GM12864 (cell line): ENCODE measurements at regions not wholly inside any gene's neighbourhood (a gene's known extent, or its start where the extent isn't known, plus 50 kb on each side); places are given as distances from the start of the nearest gene placed in this dataset.
"Not testable (repeated sequence)": the region's sequence is repeated elsewhere in the genome, so short reads cannot be mapped to it uniquely, and the experiment has no call there.

Experiments
- DNase-seq: peaks from one replicate; pipeline ENCODE4 v3.0.0-alpha.2; 2011; ENCODE audit warnings: low read depth
- H3K4me3 ChIP-seq: 2 replicates; pipeline ENCODE4 v1.5.1; 2011; ENCODE audit warnings: mild to moderate bottlenecking, low read depth, low read length, control low read depth
- TF ChIP-seq, protein P1 (sequence below): IDR thresholded peaks from 2 replicates; pipeline ENCODE4 v1.5.1; 2011; ENCODE audit warnings: low read depth, mild to moderate bottlenecking, moderate library complexity, low read length, control low read depth, inconsistent platforms; ENCODE audit errors: missing control alignments

DNA sequence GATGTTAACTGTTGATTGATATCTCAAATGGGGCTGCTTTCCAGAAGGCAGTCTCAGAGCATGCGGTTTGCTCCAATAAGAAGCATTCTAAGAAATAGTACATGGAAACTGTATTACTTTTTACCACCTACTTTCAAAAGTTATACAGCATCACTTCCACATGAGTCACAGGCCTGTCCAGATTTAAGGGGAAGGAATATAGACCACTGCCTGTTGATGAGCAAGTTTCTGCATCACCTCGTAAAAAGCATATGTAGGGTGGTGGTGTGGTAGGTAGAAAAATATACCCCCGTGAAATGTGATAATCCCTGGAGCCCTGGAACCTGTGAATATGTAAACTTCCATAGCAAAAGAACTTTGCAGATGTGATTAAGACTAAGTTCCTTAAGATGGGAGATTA lies 816.6 kb upstream of the CDH6 start:
- DNase-seq = no peak
- no peak overlapping the region for H3K4me3 ChIP-seq
- TF ChIP-seq, protein P1, sequence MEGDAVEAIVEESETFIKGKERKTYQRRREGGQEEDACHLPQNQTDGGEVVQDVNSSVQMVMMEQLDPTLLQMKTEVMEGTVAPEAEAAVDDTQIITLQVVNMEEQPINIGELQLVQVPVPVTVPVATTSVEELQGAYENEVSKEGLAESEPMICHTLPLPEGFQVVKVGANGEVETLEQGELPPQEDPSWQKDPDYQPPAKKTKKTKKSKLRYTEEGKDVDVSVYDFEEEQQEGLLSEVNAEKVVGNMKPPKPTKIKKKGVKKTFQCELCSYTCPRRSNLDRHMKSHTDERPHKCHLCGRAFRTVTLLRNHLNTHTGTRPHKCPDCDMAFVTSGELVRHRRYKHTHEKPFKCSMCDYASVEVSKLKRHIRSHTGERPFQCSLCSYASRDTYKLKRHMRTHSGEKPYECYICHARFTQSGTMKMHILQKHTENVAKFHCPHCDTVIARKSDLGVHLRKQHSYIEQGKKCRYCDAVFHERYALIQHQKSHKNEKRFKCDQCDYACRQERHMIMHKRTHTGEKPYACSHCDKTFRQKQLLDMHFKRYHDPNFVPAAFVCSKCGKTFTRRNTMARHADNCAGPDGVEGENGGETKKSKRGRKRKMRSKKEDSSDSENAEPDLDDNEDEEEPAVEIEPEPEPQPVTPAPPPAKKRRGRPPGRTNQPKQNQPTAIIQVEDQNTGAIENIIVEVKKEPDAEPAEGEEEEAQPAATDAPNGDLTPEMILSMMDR = no peak

DNA sequence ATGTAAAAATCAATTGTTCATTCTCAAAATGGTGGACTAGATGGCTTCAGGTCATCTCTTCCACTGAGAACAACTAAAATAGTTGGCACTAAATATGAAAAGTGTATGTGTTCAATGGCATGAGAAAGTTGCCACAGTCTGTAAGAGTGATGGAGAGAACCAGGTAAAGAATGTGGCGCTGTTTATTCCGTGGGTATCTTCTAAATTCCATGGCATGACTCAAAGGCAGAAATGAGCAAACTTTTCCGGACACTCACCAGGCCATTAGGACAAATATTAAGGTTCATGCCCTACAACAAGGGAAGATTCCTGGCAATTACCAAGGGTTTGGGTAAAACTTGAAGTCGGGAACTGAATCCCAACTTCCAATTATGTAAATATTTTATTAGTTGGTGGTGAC lies 825.4 kb upstream of the CDH6 start:
- DNase-seq = no peak
- TF ChIP-seq, protein P1 = no peak
- no peak overlapping the region for H3K4me3 ChIP-seq

DNA sequence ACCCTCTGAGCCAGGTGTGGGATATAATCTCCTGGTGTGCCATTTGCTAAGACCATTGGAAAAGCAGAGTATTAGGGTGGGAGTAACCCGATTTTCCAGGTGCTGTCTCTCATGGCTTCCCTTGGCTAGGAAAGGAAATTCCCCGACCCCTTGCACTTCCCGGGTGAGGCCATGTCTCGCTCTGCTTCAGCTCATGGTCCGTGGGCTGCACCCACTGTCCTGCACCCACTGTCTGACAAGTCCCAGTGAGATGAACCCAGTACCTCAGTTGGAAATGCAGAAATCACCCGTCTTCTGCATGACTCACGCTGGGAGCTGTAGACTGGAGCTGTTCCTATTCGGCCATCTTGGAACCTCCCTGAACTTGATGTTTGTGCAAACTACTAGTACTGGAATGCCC lies 828.5 kb upstream of the CDH6 start:
- not testable (repeated sequence) for H3K4me3 ChIP-seq, DNase-seq

DNA sequence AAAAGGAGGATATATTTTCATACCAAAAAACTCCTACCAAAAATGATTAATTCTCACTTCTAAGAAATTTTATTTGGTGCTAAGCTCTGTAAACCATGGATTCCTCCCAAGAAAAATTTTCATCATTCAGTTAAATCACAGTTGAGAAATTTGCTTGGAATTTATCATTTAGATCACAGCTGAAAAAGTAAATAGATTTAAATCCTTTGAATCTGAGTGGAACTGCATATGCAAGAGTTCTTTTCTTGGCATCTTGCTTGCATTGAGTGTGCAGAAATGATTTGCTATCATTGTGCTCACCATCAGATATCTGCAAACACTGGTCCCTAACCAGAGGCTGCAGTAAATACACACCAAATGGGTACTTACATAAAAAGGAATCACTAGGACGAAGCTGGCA lies 836.1 kb upstream of the CDH6 start:
- no peak overlapping the region for H3K4me3 ChIP-seq
- no peak for DNase-seq
- TF ChIP-seq, protein P1 = no peak

DNA sequence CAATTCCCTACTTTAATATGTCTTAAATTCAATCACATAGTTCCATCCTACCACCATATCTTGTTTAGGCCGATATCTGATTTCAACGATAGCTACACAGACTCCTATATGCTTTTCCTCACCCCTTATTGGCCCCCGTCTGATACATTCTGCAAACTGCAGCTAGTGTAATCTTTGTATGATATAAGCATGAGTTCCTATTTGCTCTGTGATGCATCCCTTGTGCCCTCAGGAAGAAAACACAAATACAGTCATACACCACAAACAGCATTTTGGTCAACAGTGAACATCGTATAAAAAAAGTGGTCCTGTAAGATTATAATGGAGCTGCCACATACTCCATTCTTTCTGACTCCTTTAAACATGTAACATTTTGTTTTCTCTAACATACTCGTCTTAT lies 837.8 kb upstream of the CDH6 start:
- no peak for DNase-seq
- TF ChIP-seq, protein P1 = no peak
- no peak overlapping the region for H3K4me3 ChIP-seq

DNA sequence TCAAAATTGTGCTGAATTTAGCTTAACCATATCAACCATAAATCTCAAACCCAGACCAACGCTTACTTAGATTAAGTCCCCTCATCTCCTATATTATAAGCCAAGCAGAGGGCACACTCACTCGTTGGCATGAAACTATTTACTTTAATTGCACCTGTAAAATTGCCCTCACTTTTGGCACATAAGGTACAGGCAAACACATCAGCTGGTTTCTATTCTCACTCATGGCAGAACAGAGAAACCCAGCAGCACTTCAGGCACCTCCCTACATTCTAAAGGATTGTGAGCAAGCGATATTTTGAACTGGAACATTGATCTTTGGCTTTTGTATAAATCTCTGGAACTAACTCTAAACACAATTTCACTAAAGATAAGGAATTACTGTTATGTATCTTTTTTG lies 845.6 kb upstream of the CDH6 start:
- TF ChIP-seq, protein P1 = no peak
- DNase-seq = no peak
- H3K4me3 ChIP-seq = no peak overlapping the region

DNA sequence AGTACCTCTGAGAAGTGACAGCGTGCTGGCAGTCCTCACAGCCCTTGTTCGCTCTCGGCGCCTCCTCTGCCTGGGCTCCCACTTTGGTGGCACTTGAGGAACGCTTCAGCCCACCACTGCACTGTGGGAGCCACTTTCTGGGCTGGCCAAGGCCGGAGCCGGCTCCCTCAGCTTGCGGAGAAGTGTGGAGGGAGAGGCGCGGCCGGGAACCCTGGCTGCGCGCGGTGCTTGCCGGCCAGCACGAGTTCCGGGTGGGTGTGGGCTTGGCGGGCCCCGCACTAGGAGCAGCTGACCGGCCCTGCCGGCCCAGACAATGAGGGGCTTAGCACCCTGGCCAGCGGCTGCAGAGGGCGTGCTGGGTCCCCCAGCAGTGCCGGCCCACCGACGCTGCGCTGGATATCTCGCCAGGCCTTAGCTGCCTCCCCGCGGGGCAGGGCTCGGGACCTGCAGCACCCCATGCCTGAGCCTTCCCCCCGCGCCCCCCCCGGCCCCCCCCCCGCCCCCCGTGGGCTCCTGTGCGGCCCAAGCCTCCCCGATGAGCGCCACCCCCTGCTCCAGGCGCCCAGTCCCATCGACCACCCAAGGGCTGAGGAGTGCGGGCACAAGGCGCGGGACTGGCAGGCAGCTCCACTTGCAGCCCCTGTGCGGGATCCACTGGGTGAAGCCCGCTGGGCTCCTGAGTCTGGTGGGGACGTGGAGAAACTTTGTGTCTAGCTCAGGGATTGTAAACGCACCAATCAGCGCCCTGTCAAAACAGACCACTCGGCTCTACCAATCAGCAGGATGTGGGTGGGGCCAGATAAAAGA lies 847.7 kb upstream of the CDH6 start:
- not testable (repeated sequence) for DNase-seq, H3K4me3 ChIP-seq

DNA sequence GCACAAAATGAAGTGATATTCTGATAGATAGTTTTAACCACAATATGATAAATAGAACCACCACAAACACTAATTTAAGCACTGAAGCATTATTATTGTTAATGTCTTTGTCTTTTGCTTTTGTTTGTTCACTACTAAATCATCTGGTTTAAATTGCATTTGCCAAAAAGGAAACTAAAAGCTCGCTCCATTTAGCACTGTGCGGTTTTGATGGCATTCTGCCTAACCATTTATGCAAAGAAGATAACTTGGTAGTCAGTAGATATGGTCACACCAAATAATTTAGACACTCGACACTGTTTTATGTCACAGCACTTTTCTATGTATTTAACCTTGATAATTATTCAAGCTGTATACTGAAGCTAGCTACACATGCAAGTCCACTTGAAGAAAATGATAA lies 849.8 kb upstream of the CDH6 start:
- TF ChIP-seq, protein P1 = no peak
- DNase-seq = no peak
- H3K4me3 ChIP-seq = no peak overlapping the region
